ACHN (cell line): ENCODE measurements at regions not wholly inside any gene's neighbourhood (a gene's known extent, or its start where the extent isn't known, plus 50 kb on each side); places are given as distances from the start of the nearest gene placed in this dataset.

Experiments used
- DNase-seq: peaks from one replicate; pipeline ENCODE4 v3.0.0-alpha.2; 2015
- in situ Hi-C: cut with HindIII; loops from 2 replicates; pipeline ENCODE4 v1.10.0; 2017; ENCODE audit warnings: low sequenced_read_pairs, low pct_ligation_motif_present, low pct_unique_long_range_greater_than_20kb

- in situ Hi-C loops = no loop called here
Measured at GRCh38 chr10:98080494-98080893, 50.1 kb upstream of the CRTAC1 start.

More at GRCh38 chr10:98080494-98080893, 50.1 kb upstream of the CRTAC1 start:
- peak; percentile 10 for DNase-seq
